GM13977 (cell line): ENCODE measurements at regions not wholly inside any gene's neighbourhood (a gene's known extent, or its start where the extent isn't known, plus 50 kb on each side); places are given as distances from the start of the nearest gene placed in this dataset.

Experiments
- DNase-seq: peaks from one replicate; pipeline ENCODE4 v3.0.0; 2012; ENCODE audit warnings: low spot score
- in situ Hi-C: fragments of 300-500 bp; cut with MboI; formaldehyde crosslinking; loops from one replicate; pipeline ENCODE4 v1.12.0; 2022; ENCODE audit warnings: low sequenced_read_pairs, low pct_unique_long_range_greater_than_20kb, mixed read lengths, inconsistent platforms; ENCODE audit not compliant: unreplicated experiment
- TF ChIP-seq, protein P1 (sequence below): IDR thresholded peaks from 2 replicates; pipeline ENCODE4 v1.5.1; 2012; ENCODE audit warnings: mild to moderate bottlenecking, control low read depth; ENCODE audit not compliant: insufficient read depth; ENCODE audit errors: extremely low read depth, missing control alignments

DNA sequence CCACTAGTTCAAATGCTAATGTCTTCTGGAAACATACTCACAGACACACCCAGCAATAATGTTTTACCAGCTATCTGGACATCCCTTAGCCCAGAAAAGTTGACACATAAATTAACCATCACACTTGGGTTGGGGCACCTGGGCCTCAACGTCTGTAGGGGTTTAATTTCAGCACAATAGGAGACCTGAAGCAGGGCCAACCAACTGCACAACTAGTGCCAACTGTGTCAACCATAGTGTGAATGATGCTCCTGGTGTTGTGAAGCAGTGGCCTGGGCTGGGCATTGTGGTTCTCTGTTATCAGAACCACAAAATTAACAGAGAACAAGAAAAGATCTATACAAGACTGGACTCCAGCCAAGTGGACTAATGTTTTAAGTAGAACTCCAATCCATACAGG, 106.7 kb upstream of the PPM1H start:
- TF ChIP-seq, protein P1, sequence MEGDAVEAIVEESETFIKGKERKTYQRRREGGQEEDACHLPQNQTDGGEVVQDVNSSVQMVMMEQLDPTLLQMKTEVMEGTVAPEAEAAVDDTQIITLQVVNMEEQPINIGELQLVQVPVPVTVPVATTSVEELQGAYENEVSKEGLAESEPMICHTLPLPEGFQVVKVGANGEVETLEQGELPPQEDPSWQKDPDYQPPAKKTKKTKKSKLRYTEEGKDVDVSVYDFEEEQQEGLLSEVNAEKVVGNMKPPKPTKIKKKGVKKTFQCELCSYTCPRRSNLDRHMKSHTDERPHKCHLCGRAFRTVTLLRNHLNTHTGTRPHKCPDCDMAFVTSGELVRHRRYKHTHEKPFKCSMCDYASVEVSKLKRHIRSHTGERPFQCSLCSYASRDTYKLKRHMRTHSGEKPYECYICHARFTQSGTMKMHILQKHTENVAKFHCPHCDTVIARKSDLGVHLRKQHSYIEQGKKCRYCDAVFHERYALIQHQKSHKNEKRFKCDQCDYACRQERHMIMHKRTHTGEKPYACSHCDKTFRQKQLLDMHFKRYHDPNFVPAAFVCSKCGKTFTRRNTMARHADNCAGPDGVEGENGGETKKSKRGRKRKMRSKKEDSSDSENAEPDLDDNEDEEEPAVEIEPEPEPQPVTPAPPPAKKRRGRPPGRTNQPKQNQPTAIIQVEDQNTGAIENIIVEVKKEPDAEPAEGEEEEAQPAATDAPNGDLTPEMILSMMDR = no peak
- no peak for DNase-seq
- in situ Hi-C loops = no loop called here

DNA sequence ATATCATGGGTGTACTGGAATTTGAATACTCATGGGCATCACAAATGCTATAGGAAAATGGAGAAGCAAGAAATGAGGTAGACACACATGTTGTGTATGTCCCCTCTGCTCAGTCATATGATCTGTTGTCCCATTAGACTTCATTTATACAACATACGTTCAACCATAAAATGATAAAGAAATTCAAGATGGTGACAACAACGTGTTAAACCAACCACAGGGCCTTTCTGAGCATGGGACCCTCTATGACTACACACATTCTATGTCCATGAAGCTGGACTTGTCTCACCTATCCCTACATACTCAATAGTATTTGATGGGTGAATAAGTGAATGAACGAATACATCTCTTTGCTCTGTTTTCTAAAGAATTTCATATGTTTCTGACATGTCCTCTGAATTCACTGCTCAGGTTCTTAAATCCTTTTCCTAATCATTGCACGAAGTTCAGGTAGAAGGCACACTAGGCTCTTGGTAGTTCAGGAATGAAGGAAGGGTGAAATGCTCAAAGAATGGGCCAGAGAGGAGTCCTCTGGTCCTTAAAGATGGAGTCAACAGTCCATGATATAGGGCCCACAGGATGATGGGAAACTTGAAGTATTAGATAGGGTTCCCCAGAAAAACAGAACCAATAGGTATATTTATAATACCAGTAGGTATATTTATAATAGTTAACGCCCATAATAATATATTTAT, 105.7 kb upstream of the PPM1H start:
- TF ChIP-seq, protein P1 = no peak
- no peak for DNase-seq
- in situ Hi-C loops = no loop called here

DNA sequence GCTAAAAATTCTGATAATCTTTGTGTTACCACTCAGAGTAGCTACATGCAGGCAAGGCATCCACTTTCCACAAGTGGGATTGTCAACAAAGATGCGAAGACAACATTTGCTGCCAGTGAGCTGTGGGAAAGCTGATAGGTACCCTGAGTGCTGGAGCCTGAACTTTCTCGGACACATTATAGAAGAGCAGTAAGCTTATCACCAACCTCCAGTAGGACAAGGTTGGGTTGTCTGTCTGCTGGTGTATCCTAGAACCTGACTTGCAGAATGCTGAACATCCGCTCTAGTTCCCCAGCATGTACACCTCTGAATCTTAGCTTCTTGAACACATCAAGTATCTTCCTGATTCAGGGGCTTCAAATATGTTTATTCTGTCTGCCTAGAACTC, 103.8 kb upstream of the PPM1H start:
- in situ Hi-C loops = no loop called here
- TF ChIP-seq, protein P1 = no peak
- DNase-seq = no peak

DNA sequence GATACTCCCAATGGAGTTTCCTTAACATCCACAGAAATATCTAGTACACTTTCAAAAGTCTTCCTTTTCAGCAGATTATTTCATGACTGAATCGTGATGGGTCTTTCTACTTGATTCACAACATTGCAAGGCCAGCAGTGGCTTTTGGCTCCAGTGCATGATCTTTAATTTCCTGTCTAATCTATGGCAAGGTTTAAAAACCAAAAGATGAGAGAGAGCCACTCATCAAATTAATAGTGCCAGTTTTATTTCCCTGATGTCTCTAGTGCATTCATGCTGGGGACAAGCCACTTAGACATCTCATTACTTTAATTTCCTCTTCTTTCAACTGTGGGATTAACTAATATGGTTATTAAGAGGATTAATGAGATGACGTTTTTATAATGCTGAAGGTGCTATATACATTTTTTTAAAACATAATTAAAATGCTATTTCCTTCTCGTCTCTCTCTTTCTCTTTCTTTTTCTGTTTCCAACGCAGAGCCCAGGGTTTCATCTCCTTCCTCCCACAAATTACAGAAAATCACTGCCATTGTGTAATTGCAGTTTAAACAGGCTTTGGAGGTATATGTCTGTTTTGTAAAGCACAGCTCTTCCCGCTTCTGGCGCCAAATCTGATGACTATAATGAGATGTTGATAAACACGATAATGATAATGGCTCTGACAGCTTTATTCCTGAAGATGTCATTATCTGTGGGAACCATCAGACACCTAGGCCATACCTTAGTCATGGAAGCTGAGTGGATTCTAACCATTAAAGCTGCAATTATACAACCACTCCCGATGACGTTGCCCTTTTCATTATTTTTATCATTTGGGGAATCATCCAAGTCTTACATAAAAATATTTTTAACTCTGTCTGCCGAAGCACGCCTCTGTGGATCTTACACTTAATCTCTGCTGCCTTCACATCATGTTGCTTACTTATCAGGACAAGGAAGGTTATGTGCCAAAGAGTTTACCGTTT, 103.1 kb upstream of the PPM1H start:
- TF ChIP-seq, protein P1 = no peak
- in situ Hi-C loops = no loop called here

DNA sequence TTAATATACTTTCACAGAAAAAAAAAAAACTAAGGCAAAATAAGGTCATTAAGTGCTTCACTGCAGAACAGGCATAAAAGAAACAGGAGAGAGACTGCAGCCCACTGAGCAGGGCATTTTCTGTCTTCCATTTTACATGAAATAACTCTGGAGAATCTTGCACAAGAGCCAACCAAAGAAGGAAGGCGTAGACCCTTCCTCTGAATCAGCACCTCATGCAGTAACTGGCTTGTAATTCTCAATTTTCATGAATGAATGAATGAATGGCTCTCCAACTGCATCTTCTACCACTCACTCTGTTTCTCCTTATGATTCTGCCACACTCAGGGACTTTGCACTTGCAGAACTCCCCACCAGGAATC, 102.0 kb upstream of the PPM1H start:
- DNase-seq = no peak
- TF ChIP-seq, protein P1 = no peak
- in situ Hi-C loops = no loop called here

More for the DNA sequence above, 103.1 kb upstream of the PPM1H start:
- no peak for DNase-seq

DNA sequence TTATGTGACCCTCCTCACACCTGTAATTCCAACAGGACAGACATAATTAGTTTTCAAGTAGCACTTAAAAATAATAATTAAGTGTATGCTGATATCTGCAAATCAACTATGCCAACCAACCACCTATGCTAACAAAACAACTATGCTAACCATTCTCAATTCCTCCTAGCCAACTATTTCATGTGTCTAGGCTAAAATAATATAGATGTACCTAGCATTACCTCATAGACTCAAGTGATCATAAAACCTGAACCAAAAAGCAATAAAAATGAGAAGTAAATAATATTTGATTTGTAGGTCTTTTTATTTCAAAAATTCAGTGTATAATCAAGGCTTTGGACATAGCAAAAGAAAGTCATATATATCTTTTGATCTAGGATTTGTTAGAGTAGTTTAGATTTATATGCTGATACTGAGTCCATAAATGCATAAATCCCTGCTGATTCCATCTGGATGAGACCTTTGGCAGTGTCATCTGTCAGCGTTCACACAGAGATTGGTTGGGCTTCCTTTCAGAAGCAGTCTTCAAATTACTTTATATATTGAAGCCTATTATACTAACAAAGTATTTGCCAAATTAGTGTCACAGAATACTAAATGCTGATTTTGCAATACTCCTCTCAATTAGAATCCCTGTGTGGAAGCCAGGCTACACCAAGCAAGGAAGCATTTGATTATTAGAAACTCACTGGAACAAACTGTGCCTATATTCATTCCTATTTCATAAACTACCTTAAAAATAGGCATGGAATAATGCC, 101.4 kb upstream of the PPM1H start:
- no peak for DNase-seq
- TF ChIP-seq, protein P1 = no peak
- in situ Hi-C loops = no loop called here
